Esophagus squamous epithelium (tissue), 5 donors: ENCODE measurements at regions not wholly inside any gene's neighbourhood (a gene's known extent, or its start where the extent isn't known, plus 50 kb on each side); places are given as distances from the start of the nearest gene placed in this dataset.

Experiments
- DNase-seq: peaks from one replicate; lab custom pipeline; 2025; lab: John Stamatoyannopoulos, UW
- H3K27ac ChIP-seq, 4 donors: fragments of 200-600 bp; sonication (generic); one replicate each; pipeline ENCODE4 v1.5.1; 2016 to 2019; ENCODE audit warnings: mild to moderate bottlenecking in 1 of 4
- H3K27me3 ChIP-seq, 4 donors: fragments of 200-600 bp; sonication (generic); 1 replicate in 3 of 4; 2 replicates in 1 of 4; pipeline versions ENCODE4 v1.5.1 to v1.6.0; 2017 to 2021; ENCODE audit warnings: antibody characterized with exemption in 1 of 4
- H3K36me3 ChIP-seq, 3 donors: fragments of 200-600 bp; sonication (generic); one replicate each; pipeline ENCODE4 v1.5.1; 2016 to 2019
- H3K4me1 ChIP-seq, 3 donors: fragments of 200-600 bp; sonication (generic); one replicate each; pipeline ENCODE4 v1.5.1; 2017 to 2019
- H3K4me3 ChIP-seq, 4 donors: fragments of 200-600 bp; sonication (generic); 1 replicate in 3 of 4; 2 replicates in 1 of 4; pipeline ENCODE4 v1.5.1; 2016 to 2019; ENCODE audit warnings: mild to moderate bottlenecking in 2 of 4, moderate library complexity in 1 of 4
- H3K9me3 ChIP-seq, 3 donors: fragments of 200-600 bp; sonication (generic); one replicate each; pipeline ENCODE4 v1.5.1; 2016 to 2019
- POLR2A ChIP-seq, 4 donors: fragments of 450-650 bp; IDR thresholded peaks; one replicate each; pipeline ENCODE4 v1.6.1; 2017; ENCODE audit warnings: antibody characterized with exemption in 4 of 4, mild to moderate bottlenecking in 4 of 4, moderate library complexity in 3 of 4
- WGBS, 2 donors: methylation state at CpG; one replicate each; pipeline ENCODE4 v1.1.5; 2018; 5-methylcytosine and 5-hydroxymethylcytosine counted together
- intact Hi-C: fragments of 100-400 bp; cut with DNase I; formaldehyde crosslinking; loops from one replicate; pipeline ENCODE4 v1.15.0; 2022
- TF ChIP-seq, protein P1 (sequence below), 6 experiments: fragments of 450-650 bp in 4 of 6; fragments of 200-600 bp in 2 of 6; sonication (generic) in 2 of 6; IDR thresholded peaks; one replicate each; pipeline ENCODE4 v1.5.1; 2016 to 2019; ENCODE audit warnings: antibody characterized with exemption in 6 of 6, mild to moderate bottlenecking in 4 of 6, moderate library complexity in 4 of 6
- donor health status: DM: yes; HTN: yes; CAD: no.

DNA sequence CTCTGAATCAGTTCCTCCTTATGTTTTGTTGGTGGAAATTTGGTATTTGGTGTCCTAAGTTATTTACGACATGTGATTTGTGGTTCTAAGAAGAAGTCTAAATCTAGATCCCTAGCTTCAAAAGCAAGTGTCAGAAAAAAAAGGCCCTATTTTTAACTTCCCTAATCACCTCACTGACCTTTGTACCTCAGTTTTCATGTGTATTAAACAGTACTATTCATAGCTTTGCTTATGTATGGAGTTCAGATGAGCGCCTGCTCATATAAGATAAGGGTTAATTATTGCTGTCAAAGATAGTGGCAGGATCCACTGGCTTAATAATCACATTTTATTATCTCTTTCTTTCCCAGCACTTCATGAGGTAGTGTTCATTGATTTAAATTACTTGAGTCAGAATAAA, 318.2 kb downstream of the PARP8 start:
- WGBS, 2 donors = 66 to 70% methylated on average over 2 of the region's 2 CpGs
- Histone ChIP-seq H3K9me3 (no peaks in the 10 kb centered on the region), H3K4me1 (no peaks in the 10 kb centered on the region), H3K4me3 (no peak overlapping the region), H3K36me3 (no peaks in the 10 kb centered on the region), H3K27ac (no peak overlapping the region), H3K27me3 (peaks cover 0 to 9% (median 0%) of the 10 kb centered on the region in 4 donors)
- TF ChIP-seq POLR2A (IDR thresholded peaks at IDR 0.05) = no peak
- TF ChIP-seq, protein P1, sequence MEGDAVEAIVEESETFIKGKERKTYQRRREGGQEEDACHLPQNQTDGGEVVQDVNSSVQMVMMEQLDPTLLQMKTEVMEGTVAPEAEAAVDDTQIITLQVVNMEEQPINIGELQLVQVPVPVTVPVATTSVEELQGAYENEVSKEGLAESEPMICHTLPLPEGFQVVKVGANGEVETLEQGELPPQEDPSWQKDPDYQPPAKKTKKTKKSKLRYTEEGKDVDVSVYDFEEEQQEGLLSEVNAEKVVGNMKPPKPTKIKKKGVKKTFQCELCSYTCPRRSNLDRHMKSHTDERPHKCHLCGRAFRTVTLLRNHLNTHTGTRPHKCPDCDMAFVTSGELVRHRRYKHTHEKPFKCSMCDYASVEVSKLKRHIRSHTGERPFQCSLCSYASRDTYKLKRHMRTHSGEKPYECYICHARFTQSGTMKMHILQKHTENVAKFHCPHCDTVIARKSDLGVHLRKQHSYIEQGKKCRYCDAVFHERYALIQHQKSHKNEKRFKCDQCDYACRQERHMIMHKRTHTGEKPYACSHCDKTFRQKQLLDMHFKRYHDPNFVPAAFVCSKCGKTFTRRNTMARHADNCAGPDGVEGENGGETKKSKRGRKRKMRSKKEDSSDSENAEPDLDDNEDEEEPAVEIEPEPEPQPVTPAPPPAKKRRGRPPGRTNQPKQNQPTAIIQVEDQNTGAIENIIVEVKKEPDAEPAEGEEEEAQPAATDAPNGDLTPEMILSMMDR (IDR thresholded peaks at IDR 0.05) = no peak
- no peak for DNase-seq
- intact Hi-C loops = no loop called here

DNA sequence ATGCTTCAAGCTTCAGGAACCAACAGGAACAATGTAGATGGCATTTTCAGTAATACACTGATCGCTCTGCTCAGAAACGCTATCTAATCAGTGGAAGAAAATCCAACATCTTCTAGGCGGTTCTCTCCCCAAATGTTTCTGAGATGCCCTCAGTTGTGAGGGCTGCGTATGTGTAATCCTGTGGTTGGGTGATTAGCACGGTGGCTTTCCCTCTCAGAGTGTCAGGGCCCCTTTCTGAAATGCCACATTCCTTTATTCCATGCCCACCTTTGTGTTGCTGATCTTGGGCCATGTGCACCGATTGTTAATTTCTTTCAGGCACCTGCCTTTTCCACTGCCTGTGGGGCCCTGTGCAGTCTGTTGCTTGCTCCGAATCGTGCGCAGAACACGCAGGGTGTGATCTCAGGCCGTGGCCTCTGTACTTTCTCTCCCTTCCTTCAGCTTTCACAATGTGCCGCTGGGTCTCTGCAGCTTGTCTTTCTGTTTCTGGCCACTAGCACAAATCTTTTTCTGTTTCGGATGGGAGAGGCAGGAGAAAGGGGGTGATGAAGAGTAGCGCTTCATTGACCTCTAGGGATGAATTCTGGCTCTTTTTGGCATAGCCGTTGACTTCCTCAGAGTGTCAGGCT, 324.0 kb downstream of the PARP8 start:
- no peak for DNase-seq
- H3K36me3 ChIP-seq = no peaks in the 10 kb centered on the region
- no peaks in the 10 kb centered on the region for H3K27me3 ChIP-seq
- intact Hi-C loops = no loop called here
- no peaks in the 10 kb centered on the region for H3K9me3 ChIP-seq
- no peak overlapping the region for H3K27ac ChIP-seq
- no peak overlapping the region for H3K4me3 ChIP-seq
- H3K4me1 ChIP-seq = no peaks in the 10 kb centered on the region
- 84% methylated on average over 13 to 15 of the region's 15 CpGs for WGBS, 2 donors
- TF ChIP-seq, protein P1 (IDR thresholded peaks at IDR 0.05) = no peak
- TF ChIP-seq POLR2A (IDR thresholded peaks at IDR 0.05) = no peak

- intact Hi-C loops = no loop called here
- H3K9me3 ChIP-seq = no peaks in the 10 kb centered on the region
- 60 to 79% methylated on average over 3 of the region's 3 CpGs for WGBS, 2 donors
- no peaks in the 10 kb centered on the region for H3K36me3 ChIP-seq
- H3K4me1 ChIP-seq = no peaks in the 10 kb centered on the region
- no peaks in the 10 kb centered on the region for H3K27me3 ChIP-seq
- no peak overlapping the region for H3K4me3 ChIP-seq
- TF ChIP-seq, protein P1 (IDR thresholded peaks at IDR 0.05) = no peak
- no peak for TF ChIP-seq POLR2A (IDR thresholded peaks at IDR 0.05)
- H3K27ac ChIP-seq = no peak overlapping the region
- DNase-seq = no peak
Measured at GRCh38 chr5:50995285-50995942, 329.0 kb downstream of the PARP8 start.

GRCh38 chr5:51001227-51001923, 334.9 kb downstream of the PARP8 start:
- Histone ChIP-seq H3K27me3 (no peaks in the 10 kb centered on the region), H3K4me1 (no peaks in the 10 kb centered on the region), H3K9me3 (no peaks in the 10 kb centered on the region), H3K36me3 (no peaks in the 10 kb centered on the region), H3K27ac (no peak overlapping the region), H3K4me3 (no peak overlapping the region)
- intact Hi-C loops = no loop called here
- WGBS, 2 donors = 50 to 60% methylated on average over 4 of the region's 4 CpGs
- TF ChIP-seq, protein P1 (IDR thresholded peaks at IDR 0.05) = no peak
- TF ChIP-seq POLR2A (IDR thresholded peaks at IDR 0.05) = no peak
- no peak for DNase-seq

DNA sequence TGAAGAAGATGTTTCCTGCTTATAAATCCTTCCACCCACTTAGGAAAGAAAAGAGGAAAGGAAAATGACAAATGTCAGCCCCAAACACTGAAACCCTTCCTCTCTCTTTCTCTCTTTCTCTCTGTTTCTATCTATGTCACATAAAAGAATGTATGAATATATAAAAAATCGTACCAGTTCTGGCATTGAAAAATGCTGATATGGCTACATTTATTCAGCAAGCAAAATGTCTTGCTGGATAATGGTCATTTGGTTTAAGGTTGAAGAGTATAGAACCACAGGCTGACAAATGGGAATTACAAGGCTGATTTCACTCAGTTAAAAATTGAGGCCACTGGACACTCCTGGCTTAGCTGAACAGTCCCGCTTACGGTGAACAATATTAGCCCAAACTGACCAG, 335.9 kb downstream of the PARP8 start:
- WGBS, 2 donors = 82 to 87% methylated on average over 3 of the region's 3 CpGs
- TF ChIP-seq, protein P1 (IDR thresholded peaks at IDR 0.05) = no peak
- TF ChIP-seq POLR2A (IDR thresholded peaks at IDR 0.05) = no peak
- H3K4me3 ChIP-seq = no peak overlapping the region

More for the DNA sequence above, 335.9 kb downstream of the PARP8 start:
- no peaks in the 10 kb centered on the region for H3K9me3 ChIP-seq
- H3K4me1 ChIP-seq = no peaks in the 10 kb centered on the region
- intact Hi-C loops = no loop called here
- no peak for DNase-seq
- no peaks in the 10 kb centered on the region for H3K27me3 ChIP-seq
- H3K27ac ChIP-seq = no peak overlapping the region
- no peaks in the 10 kb centered on the region for H3K36me3 ChIP-seq
